ENCODE measurements at regions not wholly inside any gene's neighbourhood (a gene's known extent, or its start where the extent isn't known, plus 50 kb on each side); places are given as distances from the start of the nearest gene placed in this dataset.

DNA sequence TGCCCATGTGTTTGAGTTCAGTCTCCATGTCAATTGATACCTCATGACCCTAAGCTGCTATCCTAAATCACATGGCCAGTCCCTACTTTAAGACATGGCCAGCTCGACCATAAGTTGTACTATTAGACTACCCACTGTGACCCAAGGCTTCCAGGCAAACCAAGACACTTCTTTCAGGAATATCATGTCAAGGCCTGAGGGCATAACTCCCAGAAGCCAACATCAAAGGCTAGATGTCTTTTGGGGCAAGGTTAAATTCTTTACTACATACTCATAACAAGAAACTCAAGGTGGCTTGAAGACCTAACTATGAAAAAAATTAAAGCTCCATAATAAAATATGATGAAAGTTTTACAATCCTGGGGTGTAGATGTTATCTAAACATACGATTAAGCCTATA lies 192.9 kb upstream of the PRNP start:
- TF ChIP-seq TEAD4 (IDR thresholded peaks at IDR 0.05; ENCODE audit: low read depth, low read length) (no peak), RNF2 (IDR thresholded peaks at IDR 0.05; ENCODE audit: borderline replicate concordance, low read depth, low read length, missing control alignments, poor library complexity, severe bottlenecking) (no peak), ZNF274 (IDR thresholded peaks at IDR 0.05; ENCODE audit: borderline replicate concordance, extremely low read depth, low read length) (no peak)
- no peak overlapping the region for H4K5ac ChIP-seq (ENCODE audit: insufficient read length, low read depth, low read length)
- 87% methylated on average over 2 of the region's 2 CpGs; no CpG with 5 or more reads in 1 of the 2 experiments for WGBS, 2 experiments (ENCODE audit: extremely low coverage in 1 of 2, insufficient coverage in 1 of 2, insufficient read length in 1 of 2, insufficient replicate concordance in 2 of 2, low coverage in 1 of 2, low lambda C conversion rate in 2 of 2, missing lambda C conversion rate in 1 of 2)

More for the DNA sequence above, 192.9 kb upstream of the PRNP start:
- Histone ChIP-seq H2BK120ac (replicated peaks; ENCODE audit: low read depth, low read length) (no peak overlapping the region), H4K91ac (replicated peaks; ENCODE audit: insufficient read length, low read length) (no peak overlapping the region), H3K14ac (ENCODE audit: insufficient read length) (no peak overlapping the region), H4K20me1 (replicated peaks in 1 of 2; ENCODE audit: control insufficient read depth in 1 of 2, insufficient read depth in 2 of 2, low read length in 2 of 2) (no peaks in the 10 kb centered on the region), H2AK5ac (ENCODE audit: low read depth, low read length) (no peak overlapping the region), H3K23me2 (ENCODE audit: low read depth, low read length) (no peaks in the 10 kb centered on the region), H3K4me3 (ENCODE audit: extremely low read depth in 1 of 4, insufficient read depth in 2 of 4, low read depth in 3 of 4, low read length in 4 of 4) (no peak overlapping the region), H2BK12ac (ENCODE audit: low read depth, low read length) (no peak overlapping the region), H4K8ac (ENCODE audit: extremely low read depth, insufficient read depth, low read length) (no peak overlapping the region), H3K27me3 (replicated peaks in 1 of 4; ENCODE audit: control insufficient read depth in 3 of 4, extremely low read depth in 1 of 4, insufficient read depth in 3 of 4, low read length in 3 of 4) (no peaks in the 10 kb centered on the region), H3K4ac (replicated peaks; ENCODE audit: insufficient read length, low read depth, low read length) (no peak overlapping the region), H2BK20ac (ENCODE audit: low read length) (no peak overlapping the region), H3K79me2 (ENCODE audit: control insufficient read depth in 1 of 2, insufficient read depth in 2 of 2, low read length in 2 of 2) (no peaks in the 10 kb centered on the region), H3K23ac (ENCODE audit: insufficient read length) (no peak overlapping the region), H3K27ac (ENCODE audit: low read depth, low read length) (no peak overlapping the region), H3K9me3 (ENCODE audit: insufficient read depth in 2 of 2, low read depth in 1 of 2, low read length in 1 of 2) (no peaks in the 10 kb centered on the region), H3K4me1 (replicated peaks in 1 of 4; ENCODE audit: control insufficient read depth in 3 of 4, insufficient read depth in 4 of 4, low read length in 3 of 4) (peaks cover 0 to 4% (median 0%) of the 10 kb centered on the region in 4 experiments; a peak in 2 of 7 replicates), H3K4me2 (ENCODE audit: insufficient read depth in 1 of 2, low read depth in 2 of 2, low read length in 2 of 2) (no peak overlapping the region), H3K56ac (replicated peaks; ENCODE audit: insufficient read length, low read depth, low read length) (no peak overlapping the region), H3K9ac (replicated peaks in 1 of 4; ENCODE audit: extremely low read depth in 1 of 4, low read depth in 3 of 4, low read length in 3 of 4) (no peak overlapping the region), H3K36me3 (ENCODE audit: control insufficient read depth in 2 of 4, insufficient read depth in 4 of 4, low read length in 3 of 4) (no peaks in the 10 kb centered on the region), H2BK5ac (ENCODE audit: low read depth, low read length) (no peak overlapping the region), H2BK15ac (ENCODE audit: low read length) (no peak overlapping the region), H3K18ac (ENCODE audit: extremely low read depth, low read length) (no peak overlapping the region; the same call in 1 of the 2 replicates), H2AFZ (ENCODE audit: low read length) (no peak overlapping the region), H3K79me1 (ENCODE audit: low read depth, low read length) (no peaks in the 10 kb centered on the region)
- no peak for FAIRE-seq
- DNase-seq (ENCODE audit: low read depth in 1 of 2, low spot score in 2 of 2): no peak
- POLR2A ChIA-PET (ENCODE audit: partially characterized antibody): interaction anchor here (1.2 kb wide), 1 partner anchor 15 kb away, joined by 3 read pairs; no protein-coding TSS in a partner anchor
- CTCF ChIA-PET (ENCODE audit: partially characterized antibody): no interaction called here

Measured in H1 (cell line).